Medulla oblongata (tissue), 1 donor: ENCODE measurements at regions not wholly inside any gene's neighbourhood (a gene's known extent, or its start where the extent isn't known, plus 50 kb on each side); places are given as distances from the start of the nearest gene placed in this dataset.

Experiments
- DNase-seq: peaks from one replicate; pipeline ENCODE4 v3.0.0-alpha.2; 2015; ENCODE audit errors: extremely low spot score

- no peak for DNase-seq
Observed at GRCh38 chr13:77381059-77381458, 54.2 kb upstream of the MYCBP2 start.

- DNase-seq, result no peak
Observed at GRCh38 chr13:77379508-77379907, 52.6 kb upstream of the MYCBP2 start.

- DNase-seq, result no peak
Observed at GRCh38 chr13:77378662-77379061, 51.8 kb upstream of the MYCBP2 start.

- DNase-seq, result no peak
Observed at GRCh38 chr13:77377016-77377415, 50.1 kb upstream of the MYCBP2 start.
